HCT116 (cell line): ENCODE measurements at regions not wholly inside any gene's neighbourhood (a gene's known extent, or its start where the extent isn't known, plus 50 kb on each side); places are given as distances from the start of the nearest gene placed in this dataset.
"Not testable (repeated sequence)": the region's sequence is repeated elsewhere in the genome, so short reads cannot be mapped to it uniquely, and the experiment has no call there.

Experiments used
- CEBPB ChIP-seq: IDR thresholded peaks from 2 replicates; pipeline ENCODE4 v1.6.1; 2012; ENCODE audit warnings: low read depth
- EGR1 ChIP-seq: IDR thresholded peaks from 2 replicates; pipeline ENCODE4 v1.6.1; 2012; ENCODE audit warnings: low read depth
- EZH2 ChIP-seq: fragments of 200-600 bp; sonication (generic); IDR thresholded peaks from 2 replicates; pipeline ENCODE4 v1.6.1; 2017; ENCODE audit warnings: antibody characterized with exemption, mixed run types
- EZH2phosphoT487 ChIP-seq: fragments of 200-600 bp; IDR thresholded peaks from 2 replicates; pipeline ENCODE4 v1.6.1; 2018; ENCODE audit warnings: antibody characterized with exemption, borderline replicate concordance
- POLR2A ChIP-seq: IDR thresholded peaks from 2 replicates; pipeline ENCODE4 v1.7.0; 2011; ENCODE audit warnings: borderline replicate concordance; ENCODE audit not compliant: insufficient read depth, insufficient read length; ENCODE audit errors: extremely low read depth
- POLR2AphosphoS5 ChIP-seq: IDR thresholded peaks from 2 replicates; pipeline ENCODE4 v1.6.1; 2011; ENCODE audit warnings: mild to moderate bottlenecking, low read depth, low read length, moderate library complexity
- SIN3A ChIP-seq: IDR thresholded peaks from 2 replicates; pipeline ENCODE4 v1.6.1; 2012; ENCODE audit warnings: low read depth
- YY1 ChIP-seq: IDR thresholded peaks from 2 replicates; pipeline ENCODE4 v1.6.1; 2011; ENCODE audit warnings: low read length, low read depth, moderate library complexity, mild to moderate bottlenecking; ENCODE audit not compliant: insufficient replicate concordance; ENCODE audit errors: extremely low read depth
- ZFX ChIP-seq: fragments of 450-650 bp; IDR thresholded peaks from 2 replicates; pipeline ENCODE4 v1.6.1; 2017
- ZNF274 ChIP-seq: fragments of 200-500 bp; sonication (Bioruptor generic); IDR thresholded peaks from 2 replicates; pipeline ENCODE4 v1.6.1; 2014; ENCODE audit warnings: mild to moderate bottlenecking, low read depth, low read length, inconsistent platforms
- TF ChIP-seq, protein P1 (sequence below), 3 experiments: fragments of 200-600 bp in 1 of 3; sonication (generic) in 1 of 3; IDR thresholded peaks in 2 of 3; conservative IDR thresholded peaks in 1 of 3; 2 replicates each; pipeline ENCODE4 v1.5.1; 2012 to 2017; ENCODE audit warnings: low read depth in 2 of 3, low read length in 2 of 3, antibody characterized with exemption in 1 of 3, borderline replicate concordance in 1 of 3, control low read depth in 1 of 3, mild to moderate bottlenecking in 1 of 3, mixed read lengths in 1 of 3, mixed run types in 1 of 3, moderate library complexity in 1 of 3; ENCODE audit not compliant: insufficient read depth in 1 of 3
- TF ChIP-seq, protein P2 (sequence below): IDR thresholded peaks from 2 replicates; pipeline ENCODE4 v1.6.1; 2012; ENCODE audit warnings: low read depth
- TF ChIP-seq, protein P3 (sequence below): IDR thresholded peaks from 2 replicates; pipeline ENCODE4 v1.6.1; 2012

DNA sequence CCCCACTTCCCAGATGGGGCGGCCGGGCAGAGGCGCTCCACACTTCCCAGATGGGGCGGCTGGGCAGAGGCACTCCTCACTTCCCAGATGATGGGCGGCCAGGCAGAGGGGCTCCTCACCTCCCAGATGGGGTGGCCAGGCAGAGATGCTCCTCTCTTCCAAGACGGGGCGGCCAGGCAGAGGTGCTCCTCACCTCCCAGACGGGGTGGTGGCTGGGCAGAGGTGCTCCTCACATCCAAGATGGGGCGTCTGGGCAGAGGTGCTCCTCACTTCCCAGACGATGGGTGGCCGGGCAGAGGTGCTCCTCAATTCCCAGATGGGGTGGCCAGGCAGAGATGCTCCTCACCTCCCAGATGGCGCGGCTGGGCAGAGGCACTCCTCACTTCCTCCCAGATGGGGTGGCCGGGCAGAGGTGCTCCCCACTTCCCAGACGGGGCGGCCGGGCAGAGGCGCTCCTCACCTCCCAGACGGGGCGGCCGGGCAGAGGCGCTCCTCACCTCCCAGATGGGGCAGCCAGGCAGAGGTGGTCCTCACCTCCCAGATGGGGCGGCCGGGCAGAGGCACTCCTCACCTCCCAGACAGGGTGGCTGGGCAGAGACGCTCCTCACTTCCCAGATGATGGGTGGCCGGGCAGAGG is 275.2 kb downstream of the LIPI start:
- TF ChIP-seq, protein P1, sequence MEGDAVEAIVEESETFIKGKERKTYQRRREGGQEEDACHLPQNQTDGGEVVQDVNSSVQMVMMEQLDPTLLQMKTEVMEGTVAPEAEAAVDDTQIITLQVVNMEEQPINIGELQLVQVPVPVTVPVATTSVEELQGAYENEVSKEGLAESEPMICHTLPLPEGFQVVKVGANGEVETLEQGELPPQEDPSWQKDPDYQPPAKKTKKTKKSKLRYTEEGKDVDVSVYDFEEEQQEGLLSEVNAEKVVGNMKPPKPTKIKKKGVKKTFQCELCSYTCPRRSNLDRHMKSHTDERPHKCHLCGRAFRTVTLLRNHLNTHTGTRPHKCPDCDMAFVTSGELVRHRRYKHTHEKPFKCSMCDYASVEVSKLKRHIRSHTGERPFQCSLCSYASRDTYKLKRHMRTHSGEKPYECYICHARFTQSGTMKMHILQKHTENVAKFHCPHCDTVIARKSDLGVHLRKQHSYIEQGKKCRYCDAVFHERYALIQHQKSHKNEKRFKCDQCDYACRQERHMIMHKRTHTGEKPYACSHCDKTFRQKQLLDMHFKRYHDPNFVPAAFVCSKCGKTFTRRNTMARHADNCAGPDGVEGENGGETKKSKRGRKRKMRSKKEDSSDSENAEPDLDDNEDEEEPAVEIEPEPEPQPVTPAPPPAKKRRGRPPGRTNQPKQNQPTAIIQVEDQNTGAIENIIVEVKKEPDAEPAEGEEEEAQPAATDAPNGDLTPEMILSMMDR (IDR thresholded peaks at IDR 0.05 in 2 of 3, conservative IDR thresholded peaks at IDR 0.05 in 1 of 3; ENCODE audit: borderline replicate concordance in 1 of 3, insufficient read depth in 1 of 3, low read depth in 2 of 3, low read length in 2 of 3), result not testable (repeated sequence)
- TF ChIP-seq CEBPB, POLR2AphosphoS5, ZFX, EZH2, POLR2A, ZNF274, EZH2phosphoT487, YY1, SIN3A, EGR1: not testable (repeated sequence)
- TF ChIP-seq, protein P2, sequence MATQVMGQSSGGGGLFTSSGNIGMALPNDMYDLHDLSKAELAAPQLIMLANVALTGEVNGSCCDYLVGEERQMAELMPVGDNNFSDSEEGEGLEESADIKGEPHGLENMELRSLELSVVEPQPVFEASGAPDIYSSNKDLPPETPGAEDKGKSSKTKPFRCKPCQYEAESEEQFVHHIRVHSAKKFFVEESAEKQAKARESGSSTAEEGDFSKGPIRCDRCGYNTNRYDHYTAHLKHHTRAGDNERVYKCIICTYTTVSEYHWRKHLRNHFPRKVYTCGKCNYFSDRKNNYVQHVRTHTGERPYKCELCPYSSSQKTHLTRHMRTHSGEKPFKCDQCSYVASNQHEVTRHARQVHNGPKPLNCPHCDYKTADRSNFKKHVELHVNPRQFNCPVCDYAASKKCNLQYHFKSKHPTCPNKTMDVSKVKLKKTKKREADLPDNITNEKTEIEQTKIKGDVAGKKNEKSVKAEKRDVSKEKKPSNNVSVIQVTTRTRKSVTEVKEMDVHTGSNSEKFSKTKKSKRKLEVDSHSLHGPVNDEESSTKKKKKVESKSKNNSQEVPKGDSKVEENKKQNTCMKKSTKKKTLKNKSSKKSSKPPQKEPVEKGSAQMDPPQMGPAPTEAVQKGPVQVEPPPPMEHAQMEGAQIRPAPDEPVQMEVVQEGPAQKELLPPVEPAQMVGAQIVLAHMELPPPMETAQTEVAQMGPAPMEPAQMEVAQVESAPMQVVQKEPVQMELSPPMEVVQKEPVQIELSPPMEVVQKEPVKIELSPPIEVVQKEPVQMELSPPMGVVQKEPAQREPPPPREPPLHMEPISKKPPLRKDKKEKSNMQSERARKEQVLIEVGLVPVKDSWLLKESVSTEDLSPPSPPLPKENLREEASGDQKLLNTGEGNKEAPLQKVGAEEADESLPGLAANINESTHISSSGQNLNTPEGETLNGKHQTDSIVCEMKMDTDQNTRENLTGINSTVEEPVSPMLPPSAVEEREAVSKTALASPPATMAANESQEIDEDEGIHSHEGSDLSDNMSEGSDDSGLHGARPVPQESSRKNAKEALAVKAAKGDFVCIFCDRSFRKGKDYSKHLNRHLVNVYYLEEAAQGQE, result not testable (repeated sequence)
- TF ChIP-seq, protein P3, sequence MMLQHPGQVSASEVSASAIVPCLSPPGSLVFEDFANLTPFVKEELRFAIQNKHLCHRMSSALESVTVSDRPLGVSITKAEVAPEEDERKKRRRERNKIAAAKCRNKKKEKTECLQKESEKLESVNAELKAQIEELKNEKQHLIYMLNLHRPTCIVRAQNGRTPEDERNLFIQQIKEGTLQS, result not testable (repeated sequence)
